H1 (cell line): ENCODE measurements at regions not wholly inside any gene's neighbourhood (a gene's known extent, or its start where the extent isn't known, plus 50 kb on each side); places are given as distances from the start of the nearest gene placed in this dataset.

Experiments used
- CTCF ChIA-PET: fragments of 300-600 bp; sonication (Branson Sonifier 250); formaldehyde crosslinking; loops from one replicate; lab custom pipeline; 2021; ENCODE audit not compliant: partially characterized antibody; lab: Charles Lee
- POLR2A ChIA-PET: fragments of 300-600 bp; sonication (Branson Sonifier 250); formaldehyde crosslinking; loops from one replicate; lab custom pipeline; 2021; ENCODE audit warnings: inconsistent platforms; ENCODE audit not compliant: partially characterized antibody; lab: Charles Lee
- DNase-seq, 2 experiments: peaks; one replicate each; pipeline versions ENCODE4 v3.0.0 to v3.0.0-alpha.2; 2010 to 2022; ENCODE audit warnings: low spot score in 2 of 2, low read depth in 1 of 2, mixed read lengths in 1 of 2
- FAIRE-seq: peaks from 2 replicates; lab custom pipeline; 2011; peaks lifted over from hg19 to GRCh38; lab: Jason Lieb, UNC
- H2AFZ ChIP-seq: 2 replicates; pipeline ENCODE4 v1.8.1; 2012; ENCODE audit warnings: low read length, inconsistent platforms
- H2AK5ac ChIP-seq: 2 replicates; pipeline ENCODE4 v1.6.1; 2013; ENCODE audit warnings: low read depth, low read length
- H2BK120ac ChIP-seq: replicated peaks from 2 replicates; pipeline ENCODE3; 2013; ENCODE audit warnings: low read depth, low read length, inconsistent platforms
- H2BK12ac ChIP-seq: 2 replicates; pipeline ENCODE4 v1.6.1; 2013; ENCODE audit warnings: low read depth, low read length
- H2BK15ac ChIP-seq: 2 replicates; pipeline ENCODE4 v1.6.1; 2013; ENCODE audit warnings: low read length
- H2BK20ac ChIP-seq: 2 replicates; pipeline ENCODE4 v1.6.1; 2013; ENCODE audit warnings: low read length
- H2BK5ac ChIP-seq: 2 replicates; pipeline ENCODE4 v1.6.1; 2013; ENCODE audit warnings: low read depth, low read length
- H3K14ac ChIP-seq: 2 replicates; pipeline ENCODE4 v1.6.1; 2013; ENCODE audit warnings: inconsistent platforms; ENCODE audit not compliant: insufficient read length
- H3K18ac ChIP-seq: 2 replicates; pipeline ENCODE4 v1.6.1; 2013; ENCODE audit warnings: low read length; ENCODE audit errors: extremely low read depth
- H3K23ac ChIP-seq: 2 replicates; pipeline ENCODE4 v1.6.1; 2013; ENCODE audit warnings: inconsistent platforms; ENCODE audit not compliant: insufficient read length
- H3K23me2 ChIP-seq: 2 replicates; pipeline ENCODE4 v1.6.1; 2013; ENCODE audit warnings: low read depth, low read length
- H3K27ac ChIP-seq: 2 replicates; pipeline ENCODE4 v1.6.1; 2011; ENCODE audit warnings: low read depth, low read length, inconsistent platforms
- H3K27me3 ChIP-seq, 4 experiments: replicated peaks in 1 of 4; 1 replicate in 1 of 4; 2 replicates in 3 of 4; pipeline versions ENCODE4 v1.6.1 to v1.8.1; 2011 to 2013; ENCODE audit warnings: low read length in 3 of 4, mild to moderate bottlenecking in 3 of 4, inconsistent platforms in 2 of 4, mixed read lengths in 2 of 4, moderate library complexity in 1 of 4; ENCODE audit not compliant: control insufficient read depth in 3 of 4, insufficient read depth in 3 of 4; ENCODE audit errors: extremely low read depth in 1 of 4
- H3K36me3 ChIP-seq, 4 experiments: 2 replicates each; pipeline versions ENCODE4 v1.6.1 to v1.8.1; 2011 to 2013; ENCODE audit warnings: mild to moderate bottlenecking in 4 of 4, low read length in 3 of 4, moderate library complexity in 2 of 4, control low read depth in 1 of 4, inconsistent platforms in 1 of 4; ENCODE audit not compliant: insufficient read depth in 4 of 4, control insufficient read depth in 2 of 4
- H3K4ac ChIP-seq: replicated peaks from 2 replicates; pipeline ENCODE3; 2013; ENCODE audit warnings: low read length, low read depth, mixed read lengths, inconsistent platforms; ENCODE audit not compliant: insufficient read length
- H3K4me1 ChIP-seq, 4 experiments: replicated peaks in 1 of 4; 1 replicate in 1 of 4; 2 replicates in 3 of 4; pipeline versions ENCODE4 v1.6.1 to v1.8.1; 2011 to 2013; ENCODE audit warnings: low read length in 3 of 4, inconsistent platforms in 2 of 4, mixed read lengths in 1 of 4; ENCODE audit not compliant: insufficient read depth in 4 of 4, control insufficient read depth in 3 of 4
- H3K4me2 ChIP-seq, 2 experiments: 2 replicates each; pipeline versions ENCODE4 v1.6.1 to v1.8.1; 2011 to 2013; ENCODE audit warnings: low read depth in 2 of 2, low read length in 2 of 2, control low read depth in 1 of 2, inconsistent platforms in 1 of 2, mild to moderate bottlenecking in 1 of 2; ENCODE audit not compliant: insufficient read depth in 1 of 2
- H3K4me3 ChIP-seq, 4 experiments: fragments of 200-600, 300-600 bp in 1 of 4; sonication (generic), shearing (Covaris generic), sonication (Bioruptor Twin) in 1 of 4; 2 replicates each; pipeline versions ENCODE4 v1.5.1 to v1.8.1; 2011 to 2016; ENCODE audit warnings: low read length in 4 of 4, low read depth in 3 of 4, control low read depth in 2 of 4, inconsistent platforms in 2 of 4, mild to moderate bottlenecking in 2 of 4, mixed read lengths in 1 of 4, moderate library complexity in 1 of 4; ENCODE audit not compliant: insufficient read depth in 2 of 4; ENCODE audit errors: extremely low read depth in 1 of 4
- H3K56ac ChIP-seq: replicated peaks from 2 replicates; pipeline ENCODE3; 2013; ENCODE audit warnings: low read depth, mild to moderate bottlenecking, mixed read lengths, low read length, inconsistent platforms; ENCODE audit not compliant: insufficient read length
- H3K79me1 ChIP-seq: 2 replicates; pipeline ENCODE4 v1.6.1; 2013; ENCODE audit warnings: low read depth, low read length, control low read depth
- H3K79me2 ChIP-seq, 2 experiments: 2 replicates each; pipeline versions ENCODE4 v1.6.1 to v1.8.1; 2012 to 2013; ENCODE audit warnings: low read length in 2 of 2, mild to moderate bottlenecking in 2 of 2, inconsistent platforms in 1 of 2; ENCODE audit not compliant: insufficient read depth in 2 of 2, control insufficient read depth in 1 of 2
- H3K9ac ChIP-seq, 4 experiments: replicated peaks in 1 of 4; 1 replicate in 1 of 4; 2 replicates in 3 of 4; pipeline versions ENCODE4 v1.6.1 to v1.8.1; 2011 to 2013; ENCODE audit warnings: low read depth in 3 of 4, low read length in 3 of 4, control low read depth in 2 of 4, mild to moderate bottlenecking in 2 of 4, moderate library complexity in 2 of 4, inconsistent platforms in 1 of 4; ENCODE audit errors: extremely low read depth in 1 of 4
- H3K9me3 ChIP-seq, 2 experiments: 2 replicates each; pipeline versions ENCODE4 v1.6.1 to v1.8.1; 2012 to 2013; ENCODE audit warnings: mild to moderate bottlenecking in 2 of 2, moderate library complexity in 2 of 2, control low read depth in 1 of 2, inconsistent platforms in 1 of 2, low read depth in 1 of 2, low read length in 1 of 2, mixed read lengths in 1 of 2; ENCODE audit not compliant: insufficient read depth in 2 of 2
- H4K20me1 ChIP-seq, 2 experiments: replicated peaks in 1 of 2; 2 replicates each; pipeline versions ENCODE3 to v1.8.1; 2011 to 2013; ENCODE audit warnings: inconsistent platforms in 2 of 2, low read length in 2 of 2, mild to moderate bottlenecking in 1 of 2; ENCODE audit not compliant: insufficient read depth in 2 of 2, control insufficient read depth in 1 of 2
- H4K5ac ChIP-seq: 2 replicates; pipeline ENCODE4 v1.6.1; 2013; ENCODE audit warnings: low read length, low read depth, mixed read lengths, inconsistent platforms; ENCODE audit not compliant: insufficient read length
- H4K8ac ChIP-seq: 2 replicates; pipeline ENCODE4 v1.8.0; 2013; ENCODE audit warnings: mild to moderate bottlenecking, moderate library complexity, low read length, inconsistent platforms; ENCODE audit not compliant: insufficient read depth; ENCODE audit errors: extremely low read depth
- H4K91ac ChIP-seq: replicated peaks from 2 replicates; pipeline ENCODE3; 2013; ENCODE audit warnings: low read length, mixed read lengths, inconsistent platforms; ENCODE audit not compliant: insufficient read length
- CEBPB ChIP-seq: IDR thresholded peaks from 2 replicates; pipeline ENCODE4 v1.6.1; 2012; ENCODE audit warnings: low read depth, low read length
- CHD1 ChIP-seq: IDR thresholded peaks from 2 replicates; pipeline ENCODE4 v1.6.1; 2012; ENCODE audit warnings: low read depth, low read length, improper control_type of control experiment
- CHD2 ChIP-seq: IDR thresholded peaks from 2 replicates; pipeline ENCODE4 v1.6.1; 2012; ENCODE audit warnings: low read length, improper control_type of control experiment
- HDAC6 ChIP-seq: IDR thresholded peaks from one replicate; pipeline ENCODE4 v1.7.1; 2012; ENCODE audit warnings: low read depth, mild to moderate bottlenecking, inconsistent platforms, low read length, moderate library complexity
- KDM5A ChIP-seq: fragments of 200-600 bp; IDR thresholded peaks from 2 replicates; pipeline ENCODE4 v1.7.1; 2012; ENCODE audit warnings: mild to moderate bottlenecking, low read length, inconsistent platforms, mixed read lengths
- MAFK ChIP-seq: IDR thresholded peaks from 2 replicates; pipeline ENCODE4 v1.6.1; 2012; ENCODE audit warnings: low read depth, mild to moderate bottlenecking, improper control_type of control experiment, low read length
- SIRT6 ChIP-seq: IDR thresholded peaks from one replicate; pipeline ENCODE4 v1.7.1; 2012; ENCODE audit warnings: low read length, inconsistent platforms
- SRF ChIP-seq: IDR thresholded peaks from 2 replicates; pipeline ENCODE4 v1.6.1; 2011; ENCODE audit warnings: mild to moderate bottlenecking, low read depth, low read length, moderate library complexity
- WGBS, 2 experiments: shearing (Covaris generic) in 1 of 2; methylation state at CpG; one replicate each; pipeline versions ENCODE4 v1.1.6 to v1.1.7; 2013 to 2015; ENCODE audit warnings: low lambda C conversion rate in 2 of 2, mixed read lengths in 2 of 2, inconsistent platforms in 1 of 2, low coverage in 1 of 2, missing lambda C conversion rate in 1 of 2; ENCODE audit not compliant: insufficient replicate concordance in 2 of 2, insufficient coverage in 1 of 2, insufficient read length in 1 of 2; ENCODE audit errors: extremely low coverage in 1 of 2, missing lambda C conversion rate in 1 of 2; 5-methylcytosine and 5-hydroxymethylcytosine counted together

DNA sequence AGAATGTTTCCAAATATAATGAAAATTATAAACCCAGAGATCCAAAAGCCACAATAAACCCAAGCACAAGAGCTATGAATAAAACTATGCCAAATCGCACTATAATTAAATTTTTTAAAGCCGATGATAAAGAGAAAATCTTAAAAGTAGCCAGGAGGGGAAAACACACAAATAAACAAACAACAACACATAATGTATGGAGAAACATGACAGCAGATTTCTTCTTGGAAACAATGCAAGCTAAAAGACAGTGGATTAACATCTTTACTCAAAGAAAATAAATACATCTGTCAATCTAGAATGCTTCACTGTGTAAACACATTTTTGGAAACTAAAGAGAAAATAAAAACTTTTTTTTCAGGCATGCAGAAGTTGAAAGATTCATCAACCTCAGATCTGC is 53.0 kb upstream of the SMOX start:
- no peaks in the 10 kb centered on the region for H3K79me1 ChIP-seq
- H4K5ac ChIP-seq, result no peak overlapping the region
- no peaks in the 10 kb centered on the region for H3K79me2 ChIP-seq
- no peak overlapping the region for H2BK12ac ChIP-seq
- H2BK20ac ChIP-seq, result no peak overlapping the region
- H2BK5ac ChIP-seq, result no peak overlapping the region
- H4K20me1 ChIP-seq, result no peaks in the 10 kb centered on the region
- no peak overlapping the region for H4K8ac ChIP-seq
- no peak overlapping the region for H3K18ac ChIP-seq
- no peak overlapping the region for H3K4me3 ChIP-seq
- H3K56ac ChIP-seq, result no peak overlapping the region
- peaks cover 0 to 4% of the 10 kb centered on the region in 2 experiments; a peak in 1 of 4 replicates for H3K9me3 ChIP-seq
- no peaks in the 10 kb centered on the region for H3K23me2 ChIP-seq
- H3K23ac ChIP-seq, result no peak overlapping the region
- H4K91ac ChIP-seq, result no peak overlapping the region
- no peak for FAIRE-seq
- H2BK120ac ChIP-seq, result no peak overlapping the region
- no peak overlapping the region for H2AK5ac ChIP-seq
- no peak overlapping the region for H3K14ac ChIP-seq
- H3K36me3 ChIP-seq, result no peaks in the 10 kb centered on the region
- H2AFZ ChIP-seq, result no peak overlapping the region
- ChIA-PET POLR2A (no interaction called here), CTCF (interaction anchor here (0.7 to 2.1 kb wide), 2 partner anchors 15 to 88 kb away, joined by 3 to 5 read pairs; no protein-coding TSS in a partner anchor)
- H2BK15ac ChIP-seq, result no peak overlapping the region
- 61% methylated on average over 2 of the region's 2 CpGs; no CpG with 5 or more reads in 1 of the 2 experiments for WGBS, 2 experiments
- DNase-seq, result no peak
- no peak overlapping the region for H3K27ac ChIP-seq
- peaks cover 0 to 3% (median 2%) of the 10 kb centered on the region in 4 experiments; a peak in 2 of 7 replicates for H3K4me1 ChIP-seq
- no peak overlapping the region for H3K4me2 ChIP-seq
- no peak overlapping the region for H3K9ac ChIP-seq
- TF ChIP-seq CHD2 (no peak), MAFK (no peak), CEBPB (no peak), HDAC6 (no peak), SRF (no peak), CHD1 (no peak), KDM5A (no peak), SIRT6 (no peak)
- H3K4ac ChIP-seq, result no peak overlapping the region
- no peaks in the 10 kb centered on the region for H3K27me3 ChIP-seq
